ENCODE measurements at regions not wholly inside any gene's neighbourhood (a gene's known extent, or its start where the extent isn't known, plus 50 kb on each side); places are given as distances from the start of the nearest gene placed in this dataset.

DNA sequence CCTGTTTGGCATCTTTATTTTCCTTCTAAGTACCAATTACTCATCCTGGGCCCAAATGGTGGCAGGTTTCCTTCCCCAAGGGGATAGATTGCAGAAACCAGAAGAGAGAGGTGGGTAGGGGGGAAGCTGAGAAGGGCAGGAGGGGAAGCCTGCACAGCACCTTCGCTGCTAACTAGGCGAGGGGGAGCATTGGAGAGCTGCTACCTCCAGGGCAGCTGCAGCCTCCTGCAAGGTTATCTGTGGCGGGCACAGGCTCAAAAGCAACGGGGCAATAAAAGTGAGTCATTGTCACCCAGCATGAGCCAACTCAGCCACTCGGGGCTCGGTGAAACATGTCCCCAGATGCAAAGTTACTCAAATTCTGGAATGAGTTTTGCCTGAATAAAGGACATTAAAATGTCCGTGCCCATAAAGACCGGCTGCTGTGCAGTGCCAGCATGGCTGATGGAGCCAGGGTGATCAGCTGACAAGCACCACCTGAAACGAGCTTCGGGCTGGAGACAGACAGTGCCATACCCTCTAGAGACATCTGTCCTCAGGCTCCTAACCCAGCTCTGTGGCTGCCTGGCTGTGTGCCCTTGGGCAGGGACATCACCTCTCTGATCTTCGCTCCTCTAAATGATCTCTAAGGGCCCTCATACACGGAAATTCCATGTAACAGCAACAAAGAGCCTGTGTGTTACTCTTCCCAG is 68.1 kb upstream of the GRIN2A start:
- Histone ChIP-seq H3K9ac (ENCODE audit: low read length) (no peak overlapping the region), H4K20me1 (ENCODE audit: control insufficient read depth, insufficient read depth, low read length, poor library complexity, severe bottlenecking) (no peaks in the 10 kb centered on the region), H3K36me3 (replicated peaks in 1 of 2; ENCODE audit: control extremely low read depth in 1 of 2, control insufficient read depth in 1 of 2, extremely low read depth in 1 of 2, insufficient read depth in 2 of 2, low read length in 1 of 2) (no peaks in the 10 kb centered on the region), H3K79me2 (ENCODE audit: control insufficient read depth, insufficient read depth, low read length) (no peaks in the 10 kb centered on the region), H3K4me3 (ENCODE audit: control extremely low read depth in 1 of 5, extremely low read depth in 1 of 5, insufficient read depth in 1 of 5, low read depth in 2 of 5, low read length in 4 of 5) (no peak overlapping the region), H3K4me2 (replicated peaks; ENCODE audit: low read depth, low read length, poor library complexity, severe bottlenecking) (no peak overlapping the region), H3K27ac (ENCODE audit: low read length in 2 of 2) (no peak overlapping the region), H2AFZ (ENCODE audit: insufficient read depth, low read depth, low read length, poor library complexity, severe bottlenecking) (no peak overlapping the region), H3K27me3 (replicated peaks in 1 of 4; ENCODE audit: control extremely low read depth in 1 of 4, control insufficient read depth in 3 of 4, insufficient read depth in 4 of 4, low read length in 3 of 4) (no peaks in the 10 kb centered on the region), H3K9me3 (ENCODE audit: control extremely low read depth in 1 of 3, control insufficient read depth in 2 of 3, insufficient read depth in 1 of 3, low read length in 2 of 3) (no peaks in the 10 kb centered on the region), H3K4me1 (ENCODE audit: control insufficient read depth in 2 of 2, insufficient read depth in 2 of 2, low read length in 2 of 2) (no peaks in the 10 kb centered on the region)
- no peak overlapping the region for H3K27ac Mint-ChIP-seq
- no peaks in the 10 kb centered on the region for H3K27me3 Mint-ChIP-seq
- ChIA-PET CTCF (interaction anchor here (1.0 to 2.2 kb wide), 4 partner anchors 257 to 1479 kb away, joined by 3 to 9 read pairs (median 4); no protein-coding TSS in a partner anchor), POLR2A (no interaction called here)
- H3K9me3 Mint-ChIP-seq (ENCODE audit: insufficient read depth): no peaks in the 10 kb centered on the region
- 64% methylated on average over 11 of the region's 12 CpGs for WGBS (ENCODE audit: insufficient coverage)
- intact Hi-C loops (cut with micrococcal nuclease): no loop called here
- TF ChIP-seq CTCF (IDR thresholded peaks at IDR 0.05) (no peak), EZH2 (IDR thresholded peaks at IDR 0.05; ENCODE audit: borderline replicate concordance, insufficient read depth, low read depth, low read length, poor library complexity, severe bottlenecking) (no peak)
- no peak overlapping the region for H3K4me3 Mint-ChIP-seq
- H3K4me1 Mint-ChIP-seq: no peaks in the 10 kb centered on the region
- DNase-seq (no peak), ATAC-seq (ENCODE audit: low read depth) (no peak)

DNA sequence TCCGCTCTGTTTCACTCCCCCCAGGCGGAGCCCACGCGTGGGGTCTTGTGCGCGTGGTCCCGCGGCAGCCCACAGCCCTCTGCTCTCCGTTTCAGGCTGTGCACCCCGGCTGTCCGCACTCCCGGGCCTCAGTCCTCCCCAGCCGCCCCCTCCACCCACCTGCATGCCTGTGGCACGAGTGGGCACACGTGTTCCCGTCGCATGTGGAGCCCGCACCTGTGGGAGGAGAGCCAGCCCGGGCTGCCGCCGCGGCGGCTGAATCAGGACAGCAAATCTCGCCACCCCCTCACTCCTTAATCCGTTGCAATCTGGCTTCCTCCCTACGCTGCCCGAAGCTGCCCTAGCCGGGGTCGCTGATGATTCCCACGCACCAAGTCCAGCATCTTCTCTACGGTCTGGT is 69.9 kb upstream of the GRIN2A start:
- H3K27me3 Mint-ChIP-seq: no peaks in the 10 kb centered on the region
- POLR2A ChIA-PET: no interaction called here
- H3K27ac ChIP-seq (ENCODE audit: low read length in 2 of 2): no peak overlapping the region
- no peak overlapping the region for H3K4me2 ChIP-seq (replicated peaks; ENCODE audit: low read depth, low read length, poor library complexity, severe bottlenecking)
- no peaks in the 10 kb centered on the region for H3K9me3 Mint-ChIP-seq (ENCODE audit: insufficient read depth)
- H3K27ac Mint-ChIP-seq: no peak overlapping the region
- peaks cover 16% of the 10 kb centered on the region for H3K4me1 Mint-ChIP-seq
- CTCF ChIA-PET: interaction anchor here (0.8 kb wide), 1 partner anchor 270 kb away, joined by 4 read pairs; no protein-coding TSS in a partner anchor
- intact Hi-C loops (cut with micrococcal nuclease): no loop called here
- DNase-seq (no peak), ATAC-seq (ENCODE audit: low read depth) (no peak)
- no peak overlapping the region for H3K4me3 Mint-ChIP-seq
- no peak for TF ChIP-seq EZH2 (IDR thresholded peaks at IDR 0.05; ENCODE audit: borderline replicate concordance, insufficient read depth, low read depth, low read length, poor library complexity, severe bottlenecking)
- TF ChIP-seq CTCF (IDR thresholded peaks at IDR 0.05): no peak
- H3K79me2 ChIP-seq (ENCODE audit: control insufficient read depth, insufficient read depth, low read length): no peaks in the 10 kb centered on the region
- no peaks in the 10 kb centered on the region for H3K27me3 ChIP-seq (replicated peaks in 1 of 4; ENCODE audit: control extremely low read depth in 1 of 4, control insufficient read depth in 3 of 4, insufficient read depth in 4 of 4, low read length in 3 of 4)
- H4K20me1 ChIP-seq (ENCODE audit: control insufficient read depth, insufficient read depth, low read length, poor library complexity, severe bottlenecking): no peaks in the 10 kb centered on the region
- H3K4me3 ChIP-seq (ENCODE audit: control extremely low read depth in 1 of 5, extremely low read depth in 1 of 5, insufficient read depth in 1 of 5, low read depth in 2 of 5, low read length in 4 of 5): no peak overlapping the region
- H2AFZ ChIP-seq (ENCODE audit: insufficient read depth, low read depth, low read length, poor library complexity, severe bottlenecking): no peak overlapping the region
- H3K9me3 ChIP-seq (ENCODE audit: control extremely low read depth in 1 of 3, control insufficient read depth in 2 of 3, insufficient read depth in 1 of 3, low read length in 2 of 3): no peaks in the 10 kb centered on the region
- H3K36me3 ChIP-seq (replicated peaks in 1 of 2; ENCODE audit: control extremely low read depth in 1 of 2, control insufficient read depth in 1 of 2, extremely low read depth in 1 of 2, insufficient read depth in 2 of 2, low read length in 1 of 2): no peaks in the 10 kb centered on the region
- H3K4me1 ChIP-seq (ENCODE audit: control insufficient read depth in 2 of 2, insufficient read depth in 2 of 2, low read length in 2 of 2): peaks cover 7 to 12% of the 10 kb centered on the region in 2 donors
- WGBS (ENCODE audit: insufficient coverage): 97% methylated on average over 31 of the region's 31 CpGs
- no peak overlapping the region for H3K9ac ChIP-seq (ENCODE audit: low read length)

All from B cell (primary cell).